Right cardiac atrium (tissue), 5 donors: ENCODE measurements at regions not wholly inside any gene's neighbourhood (a gene's known extent, or its start where the extent isn't known, plus 50 kb on each side); places are given as distances from the start of the nearest gene placed in this dataset.

Experiments used
- ATAC-seq, 2 donors: fragments of 200-7000 bp; cut with Tn5 transposase; one replicate each; pipeline versions ENCODE4 v1.8.0 to v1.9.1; 2020; ENCODE audit warnings: moderate library complexity in 2 of 2, mild to moderate bottlenecking in 1 of 2
- DNase-seq, 3 donors: peaks; one replicate each; pipeline ENCODE4 v3.0.0-alpha.2; 2020
- H3K27ac ChIP-seq: one replicate; pipeline ENCODE4 v1.5.1; 2013; ENCODE audit warnings: mild to moderate bottlenecking, low read length, control low read depth, moderate library complexity
- H3K27me3 ChIP-seq: one replicate; pipeline ENCODE4 v1.6.1; 2013; ENCODE audit not compliant: control insufficient read depth, insufficient read depth
- H3K4me1 ChIP-seq: one replicate; pipeline ENCODE4 v1.6.1; 2013; ENCODE audit warnings: low read length; ENCODE audit not compliant: control insufficient read depth, insufficient read depth
- H3K4me3 ChIP-seq: one replicate; pipeline ENCODE4 v1.5.1; 2013; ENCODE audit warnings: low read length, control low read depth
- H3K9me3 ChIP-seq: one replicate; pipeline ENCODE4 v1.6.1; 2013; ENCODE audit warnings: low read length; ENCODE audit not compliant: control insufficient read depth
- WGBS: extraction: QIAGEN DNeasy Blood & Tissue Kit; methylation state at CpG from one replicate; pipeline ENCODE4 v1.1.7; 2013; 5-methylcytosine and 5-hydroxymethylcytosine counted together
- intact Hi-C, 4 donors: fragments of 100-400 bp; cut with DNase I; formaldehyde crosslinking; loops; one replicate each; pipeline versions ENCODE4 v1.11.0 to v1.14.0; 2022 to 2023
- donor health status: healthy with polysubstance abuse.
- donor health status: DM: no; HTN: yes; CAD: no.
- donor health status: DM: no; HTN: no; CAD: no.
- donor health status: DM: no; HTN: yes; CAD: no; lungs with severe emphysema.
- donor health status: DM: yes; HTN: yes; CAD: no.

DNA sequence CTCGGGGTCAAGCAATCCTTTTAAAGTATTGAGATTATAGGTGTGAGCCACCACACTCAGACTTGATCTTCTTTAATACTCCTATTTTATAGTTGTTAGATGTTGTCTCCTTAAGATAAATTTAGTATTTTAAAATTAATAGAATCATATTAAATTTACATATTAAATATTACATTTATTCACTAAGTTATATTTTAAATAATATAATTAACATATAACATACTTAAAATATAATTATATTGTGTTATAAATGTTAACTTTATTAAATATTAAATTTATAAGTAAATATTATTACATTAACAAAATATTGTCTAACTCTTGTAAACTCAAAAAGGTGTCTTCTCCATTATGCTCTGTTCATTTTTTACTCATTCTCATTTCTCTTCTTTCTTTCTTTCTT is 675.9 kb upstream of the ADGRL4 start:
- H3K27me3 ChIP-seq, result no peaks in the 10 kb centered on the region
- intact Hi-C loops, result no loop called here
- H3K4me1 ChIP-seq, result no peaks in the 10 kb centered on the region
- 88% methylated on average over 1 of the region's 1 CpG for WGBS
- H3K27ac ChIP-seq, result no peak overlapping the region
- no peak for ATAC-seq
- no peak for DNase-seq
- H3K4me3 ChIP-seq, result no peak overlapping the region
- no peaks in the 10 kb centered on the region for H3K9me3 ChIP-seq

- no peak for DNase-seq
- ATAC-seq, result no peak
- H3K4me3 ChIP-seq, result no peak overlapping the region
- no peak overlapping the region for H3K27ac ChIP-seq
- intact Hi-C loops, result no loop called here
- no peaks in the 10 kb centered on the region for H3K27me3 ChIP-seq
- H3K9me3 ChIP-seq, result no peaks in the 10 kb centered on the region
- H3K4me1 ChIP-seq, result no peaks in the 10 kb centered on the region
These were observed 674.9 kb upstream of the ADGRL4 start for GRCh38 chr1:79681382-79681781.

GRCh38 chr1:79679916-79680315 is 673.4 kb upstream of the ADGRL4 start:
- H3K27ac ChIP-seq, result no peak overlapping the region
- H3K4me3 ChIP-seq, result no peak overlapping the region
- intact Hi-C loops, result no loop called here
- no peak for ATAC-seq
- no peak for DNase-seq
- no peaks in the 10 kb centered on the region for H3K27me3 ChIP-seq
- H3K9me3 ChIP-seq, result no peaks in the 10 kb centered on the region
- no peaks in the 10 kb centered on the region for H3K4me1 ChIP-seq

DNA sequence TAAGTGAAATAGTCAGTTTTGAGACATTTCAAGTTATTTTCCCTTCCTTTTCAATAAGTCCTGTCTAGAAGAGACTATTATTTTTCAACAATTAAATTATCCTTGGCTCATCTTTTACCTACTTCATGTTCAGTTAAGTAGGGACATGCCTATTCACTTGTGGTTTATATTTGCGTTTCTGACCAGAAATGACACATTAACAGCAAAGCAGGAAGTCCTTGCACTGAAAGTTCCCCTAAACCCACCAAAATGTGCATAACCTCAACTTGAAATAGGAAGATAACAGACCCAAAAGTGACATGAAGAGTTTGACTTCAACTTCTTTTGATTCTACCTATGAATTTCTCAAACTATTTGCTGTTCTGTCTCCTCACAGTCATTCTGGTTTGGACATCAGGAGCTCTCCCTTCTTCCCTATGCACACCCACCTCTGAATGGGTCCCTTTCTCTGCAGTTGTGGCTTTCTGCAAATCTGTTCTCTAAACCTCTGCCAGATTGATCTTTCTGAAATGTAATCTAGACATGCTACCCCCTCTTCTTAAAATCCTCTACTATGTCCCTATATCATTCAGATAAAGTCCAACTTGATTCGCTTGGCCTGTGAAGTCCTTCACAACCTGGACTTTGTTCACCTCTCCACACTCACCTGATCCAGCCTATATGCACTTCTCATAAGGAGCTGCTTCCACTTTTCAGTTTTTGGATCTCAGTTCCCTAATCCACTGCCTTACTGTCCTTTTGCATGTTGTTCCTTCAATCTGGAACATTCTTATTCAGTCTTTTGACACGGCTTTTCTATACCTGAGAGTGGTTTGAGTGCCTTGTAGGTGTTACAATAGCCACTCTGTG is 661.5 kb upstream of the ADGRL4 start:
- no peak overlapping the region for H3K4me3 ChIP-seq
- no peaks in the 10 kb centered on the region for H3K27me3 ChIP-seq
- no peaks in the 10 kb centered on the region for H3K4me1 ChIP-seq
- H3K9me3 ChIP-seq, result no peaks in the 10 kb centered on the region
- no peak for ATAC-seq
- intact Hi-C loops, result no loop called here
- DNase-seq, result no peak
- WGBS, result 76% methylated on average over 3 of the region's 3 CpGs
- H3K27ac ChIP-seq, result no peak overlapping the region

- intact Hi-C loops, result no loop called here
- H3K4me3 ChIP-seq, result no peak overlapping the region
These were observed 660.6 kb upstream of the ADGRL4 start for GRCh38 chr1:79667166-79667565.

DNA sequence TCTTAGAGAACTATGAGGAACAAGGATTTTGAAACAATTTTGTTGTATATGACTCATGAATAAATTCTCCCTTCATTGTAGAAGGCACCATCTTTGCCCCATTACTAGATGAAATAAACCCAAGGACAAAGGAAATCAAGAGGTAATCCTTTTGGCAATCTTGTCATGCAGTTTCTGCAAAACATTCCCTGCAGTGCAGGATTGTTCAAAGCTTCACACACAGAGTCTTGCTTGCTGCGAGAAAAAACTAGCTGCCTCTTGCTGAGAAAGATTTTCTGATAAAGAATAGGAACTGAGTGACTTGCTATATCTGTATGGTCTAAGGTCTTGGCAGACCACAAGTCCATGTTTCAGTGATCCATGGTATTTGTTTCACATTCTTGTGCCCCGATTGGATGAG is 657.4 kb upstream of the ADGRL4 start:
- 61% methylated on average over 2 of the region's 2 CpGs for WGBS
- Histone ChIP-seq H3K27ac (no peak overlapping the region), H3K9me3 (no peaks in the 10 kb centered on the region), H3K4me3 (no peak overlapping the region), H3K27me3 (no peaks in the 10 kb centered on the region), H3K4me1 (no peaks in the 10 kb centered on the region)
- DNase-seq (no peak), ATAC-seq (no peak)
- intact Hi-C loops, result no loop called here

More at GRCh38 chr1:79667166-79667565, 660.6 kb upstream of the ADGRL4 start:
- Histone ChIP-seq H3K27ac (no peak overlapping the region), H3K4me1 (no peaks in the 10 kb centered on the region), H3K9me3 (no peaks in the 10 kb centered on the region), H3K27me3 (no peaks in the 10 kb centered on the region)
- no peak for DNase-seq
- WGBS, result 92% methylated on average over 2 of the region's 2 CpGs
- no peak for ATAC-seq

DNA sequence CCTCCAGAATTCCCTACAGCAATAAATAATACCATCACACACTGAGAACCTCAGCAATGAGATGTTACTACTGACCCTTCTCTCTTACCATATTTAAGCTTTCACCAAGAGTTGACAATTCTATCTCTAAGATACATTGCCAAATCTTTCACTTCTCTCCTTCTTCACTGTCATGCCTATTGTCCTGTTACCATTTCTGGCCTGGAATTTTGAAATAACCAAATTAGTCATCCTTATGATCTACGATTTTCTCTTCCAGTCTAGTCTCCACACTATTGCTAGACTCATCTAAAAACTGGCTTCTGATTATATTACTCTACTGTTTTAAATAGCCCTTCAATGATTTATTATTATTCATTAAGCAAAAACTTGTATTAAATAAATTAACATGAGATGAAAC is 656.1 kb upstream of the ADGRL4 start:
- intact Hi-C loops, result no loop called here
- ATAC-seq, result no peak
- Histone ChIP-seq H3K4me3 (no peak overlapping the region), H3K4me1 (no peaks in the 10 kb centered on the region), H3K27me3 (no peaks in the 10 kb centered on the region), H3K27ac (no peak overlapping the region), H3K9me3 (no peaks in the 10 kb centered on the region)
- no peak for DNase-seq
- 58% methylated on average over 1 of the region's 1 CpG for WGBS

DNA sequence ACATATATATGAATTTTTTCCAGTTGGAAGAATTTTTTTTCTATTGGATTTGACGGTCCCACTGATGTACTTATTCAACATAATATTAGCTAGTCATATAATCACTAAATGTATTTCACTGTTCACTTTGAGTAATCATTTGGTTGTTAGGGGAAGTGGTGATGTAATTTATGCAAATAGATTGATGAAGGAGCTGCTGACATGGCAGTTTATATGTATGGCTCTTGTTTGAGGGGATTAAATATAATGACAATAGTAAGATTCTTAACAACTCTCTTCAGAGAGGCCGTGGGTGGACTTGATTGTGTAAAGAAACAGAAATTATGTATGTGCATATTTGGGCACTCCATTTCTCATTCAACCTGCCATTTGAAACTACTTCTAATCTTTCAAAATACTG is 653.6 kb upstream of the ADGRL4 start:
- H3K4me1 ChIP-seq, result no peaks in the 10 kb centered on the region
- intact Hi-C loops, result no loop called here
- WGBS, result 78% methylated on average over 2 of the region's 2 CpGs

DNA sequence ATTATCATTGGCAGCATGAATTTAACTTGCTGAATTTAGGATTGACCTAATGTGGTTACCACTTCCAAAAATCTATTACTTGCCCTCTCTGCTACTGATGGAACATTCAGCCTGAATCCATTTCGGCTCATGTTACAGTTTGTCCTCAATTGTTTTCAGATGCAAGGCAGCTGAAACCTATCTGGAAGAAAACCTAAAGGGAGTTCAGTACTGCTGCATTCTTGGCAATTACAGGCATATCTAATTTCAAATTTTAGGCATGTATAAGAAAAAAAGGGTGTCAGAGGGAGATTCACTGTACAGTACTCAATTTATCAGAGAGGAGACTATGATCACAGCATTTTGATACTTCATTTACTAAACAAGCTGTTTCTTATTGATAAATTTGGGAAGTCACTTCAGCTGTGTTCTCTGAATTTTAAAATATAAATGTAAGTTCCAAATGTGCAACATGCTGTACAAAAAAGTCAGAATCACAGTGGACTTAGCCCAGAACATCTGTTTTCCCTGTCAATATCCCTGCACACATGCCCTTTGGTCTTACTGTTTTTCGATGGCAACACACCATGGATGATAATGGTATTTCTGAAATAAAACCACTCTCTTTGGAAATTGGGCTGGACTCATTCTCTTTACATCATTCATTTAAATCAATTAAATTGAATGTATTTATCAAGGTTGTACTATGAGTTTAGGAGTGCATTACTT is 651.6 kb upstream of the ADGRL4 start:
- Histone ChIP-seq H3K27me3 (no peaks in the 10 kb centered on the region), H3K9me3 (no peaks in the 10 kb centered on the region), H3K27ac (no peak overlapping the region), H3K4me3 (no peak overlapping the region), H3K4me1 (no peaks in the 10 kb centered on the region)
- intact Hi-C loops, result no loop called here
- WGBS, result 55% methylated on average over 2 of the region's 2 CpGs
- ATAC-seq, result no peak
- no peak for DNase-seq

More for the DNA sequence above, 653.6 kb upstream of the ADGRL4 start:
- Histone ChIP-seq H3K4me3 (no peak overlapping the region), H3K9me3 (no peaks in the 10 kb centered on the region), H3K27ac (no peak overlapping the region), H3K27me3 (no peaks in the 10 kb centered on the region)
- DNase-seq, result no peak
- no peak for ATAC-seq

DNA sequence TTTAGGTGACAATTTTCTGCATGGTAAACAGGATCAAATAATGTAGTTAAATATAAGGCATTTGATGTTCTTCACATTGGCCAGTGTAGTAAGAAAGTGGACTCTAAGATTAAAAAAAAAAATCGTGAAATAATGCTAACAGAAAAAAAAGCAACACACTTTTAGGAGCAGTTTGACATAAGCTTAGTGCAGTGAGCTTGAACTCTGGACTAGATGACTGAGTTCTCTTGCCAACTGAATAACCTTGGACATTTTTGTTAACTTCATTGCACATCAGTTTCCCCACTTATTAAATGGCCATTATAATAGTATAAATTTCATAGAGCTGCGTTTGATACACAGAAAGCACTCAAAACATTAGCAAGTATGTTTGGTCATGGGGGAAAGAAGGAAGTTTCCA is 649.3 kb upstream of the ADGRL4 start:
- Histone ChIP-seq H3K4me3 (no peak overlapping the region), H3K4me1 (no peaks in the 10 kb centered on the region), H3K27ac (no peak overlapping the region), H3K27me3 (no peaks in the 10 kb centered on the region), H3K9me3 (no peaks in the 10 kb centered on the region)
- intact Hi-C loops, result no loop called here
- DNase-seq, result no peak
- WGBS, result 69% methylated on average over 2 of the region's 2 CpGs
- ATAC-seq, result no peak

DNA sequence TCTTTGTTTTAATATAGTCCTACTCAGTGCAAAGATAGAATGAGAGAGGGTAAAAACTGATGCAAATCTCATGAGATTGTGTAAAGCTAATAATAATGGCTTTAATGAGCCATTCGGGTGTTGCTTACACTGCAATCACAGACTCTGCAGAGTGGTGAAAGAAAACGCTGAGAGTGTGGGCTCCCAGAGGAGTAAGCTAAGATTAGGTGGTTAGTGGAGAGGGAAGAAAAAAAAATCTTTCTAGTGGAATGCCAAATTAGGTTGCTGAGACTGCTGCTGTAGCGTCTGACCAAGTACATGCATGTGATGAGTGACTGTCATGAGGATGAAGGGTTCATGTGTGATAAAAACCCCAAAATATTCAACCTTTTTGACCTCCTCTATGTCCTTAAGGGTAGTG is 645.9 kb upstream of the ADGRL4 start:
- ATAC-seq (no peak), DNase-seq (no peak)
- Histone ChIP-seq H3K4me3 (no peak overlapping the region), H3K4me1 (no peaks in the 10 kb centered on the region), H3K27ac (no peak overlapping the region), H3K9me3 (no peaks in the 10 kb centered on the region), H3K27me3 (no peaks in the 10 kb centered on the region)
- 17% methylated on average over 3 of the region's 3 CpGs for WGBS
- intact Hi-C loops, result no loop called here
